DMS53 (cell line): ENCODE measurements at regions not wholly inside any gene's neighbourhood (a gene's known extent, or its start where the extent isn't known, plus 50 kb on each side); places are given as distances from the start of the nearest gene placed in this dataset.
A peak's percentile ranks its signal among the peaks of the same experiment; 100 is the strongest.
"Not testable (repeated sequence)": the region's sequence is repeated elsewhere in the genome, so short reads cannot be mapped to it uniquely, and the experiment has no call there.

Source experiments
- DNase-seq: peaks from one replicate; lab custom pipeline; 2025; lab: John Stamatoyannopoulos, UW

DNA sequence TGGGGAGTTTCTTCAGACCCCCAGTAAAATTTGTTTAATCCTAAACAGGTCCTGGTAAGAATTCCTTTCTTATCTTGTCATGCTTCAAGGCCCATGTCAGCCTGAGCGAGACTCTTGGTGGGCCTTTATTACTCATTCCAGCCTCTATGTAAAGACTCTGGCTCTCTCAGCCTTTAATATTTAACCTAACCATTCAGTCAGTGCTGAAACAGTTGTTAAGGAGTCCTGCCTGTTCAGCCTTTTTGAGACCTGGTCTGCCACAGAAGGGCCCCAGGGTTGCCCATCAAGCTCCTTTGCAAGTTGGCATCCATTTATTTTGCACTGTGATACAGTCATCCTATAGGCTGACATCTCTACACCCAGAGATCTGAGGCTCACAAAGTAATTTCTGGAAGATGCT, 107.7 kb upstream of the VANGL1 start:
- no peak for DNase-seq

DNA sequence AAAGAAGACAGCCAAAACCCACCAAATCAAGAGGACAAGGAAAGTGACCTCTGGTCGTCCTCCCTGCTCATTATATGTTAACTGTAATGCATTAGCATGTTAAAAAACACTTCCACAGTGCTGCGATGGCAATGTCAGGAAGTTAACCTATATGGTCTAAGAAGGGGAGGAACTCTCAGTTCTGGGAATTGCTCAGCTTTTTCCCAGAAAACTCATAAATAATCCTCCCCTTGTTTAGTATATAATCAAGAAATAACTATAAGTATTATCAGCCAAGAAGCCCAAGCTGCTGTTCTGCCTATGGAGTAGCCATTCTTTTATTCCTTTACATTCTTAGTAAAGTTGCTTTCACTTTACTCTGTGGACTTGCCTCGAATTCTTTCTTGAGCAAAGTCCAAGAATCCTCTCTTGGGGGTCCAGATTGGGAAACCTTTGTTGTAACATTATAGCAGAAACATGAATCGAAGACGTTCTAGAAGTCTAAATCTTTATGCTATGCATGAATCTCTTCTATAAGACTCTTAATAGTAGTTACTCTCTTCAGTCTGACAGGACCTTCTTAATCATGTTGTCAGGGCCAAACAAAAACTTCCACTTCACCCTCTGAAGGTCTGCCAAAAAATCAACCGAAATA, 110.0 kb upstream of the VANGL1 start:
- DNase-seq = no peak

DNA sequence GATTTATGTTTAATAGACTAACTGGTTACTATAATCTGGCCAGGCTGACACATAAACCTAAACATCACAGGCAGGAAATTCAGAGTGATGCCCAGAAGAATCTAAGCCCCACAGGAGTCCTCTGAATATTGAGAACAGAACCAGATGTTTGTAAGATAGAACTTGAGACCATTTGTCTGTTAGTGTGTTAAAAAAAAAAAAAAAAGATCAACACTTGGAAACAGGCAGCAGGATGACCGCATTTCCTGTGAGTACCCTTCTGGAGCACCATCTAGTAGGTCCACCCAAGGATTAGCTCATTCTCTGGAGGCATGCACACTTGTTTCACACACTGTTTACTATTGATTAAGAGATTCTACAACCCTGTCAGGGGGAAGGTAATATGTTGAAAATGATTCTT, 111.4 kb upstream of the VANGL1 start:
- DNase-seq = peak; percentile 6

DNA sequence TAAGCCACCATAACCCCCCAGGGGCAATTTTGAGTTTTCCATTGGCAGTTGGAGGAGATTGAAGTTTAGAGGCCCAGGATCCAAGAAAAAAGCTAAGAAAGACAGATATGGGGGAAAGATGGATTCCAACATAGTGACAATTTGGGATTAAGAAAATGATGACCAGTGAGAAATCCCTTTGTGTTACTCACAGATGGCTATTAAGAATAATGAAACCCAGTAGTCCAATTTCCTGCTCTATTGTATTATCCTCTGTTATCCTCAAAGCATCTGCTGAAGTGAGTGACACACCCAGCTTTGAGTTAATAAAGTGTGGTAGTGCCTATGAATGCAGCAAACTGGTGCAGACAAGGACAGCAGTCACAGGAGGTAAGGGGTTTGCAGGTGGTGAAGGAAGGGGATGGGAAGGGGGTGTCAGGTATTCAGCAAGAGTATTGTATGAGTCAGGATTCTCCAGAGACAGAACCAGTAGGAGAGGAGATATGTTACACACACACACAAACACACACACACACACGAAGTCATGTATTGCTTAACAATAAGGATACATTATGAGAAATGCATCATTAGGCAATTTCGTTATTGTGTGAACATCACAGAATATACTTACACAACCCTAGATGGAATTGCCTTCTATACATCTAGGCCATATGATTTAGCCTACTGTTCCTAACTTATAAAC, 112.4 kb upstream of the VANGL1 start:
- DNase-seq = no peak

DNA sequence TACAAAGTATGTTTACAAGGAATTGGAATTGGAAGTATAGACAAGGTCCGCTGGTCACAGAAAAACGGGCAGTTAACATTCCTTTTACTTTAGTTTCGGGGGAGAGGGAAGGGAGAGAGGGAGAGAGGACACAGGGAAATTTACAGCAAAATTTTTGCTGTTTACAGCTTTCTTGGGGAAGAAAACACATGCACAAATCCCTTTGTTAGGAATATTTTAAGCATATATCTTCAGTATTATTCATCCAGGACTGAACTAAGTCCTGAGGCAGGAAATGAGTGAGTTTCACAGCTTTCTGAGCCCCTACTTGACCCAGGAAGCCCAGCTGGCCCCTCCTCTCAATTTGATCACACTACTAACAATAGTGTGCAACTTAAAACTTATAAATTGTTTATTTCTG, 113.4 kb upstream of the VANGL1 start:
- DNase-seq = not testable (repeated sequence)

DNA sequence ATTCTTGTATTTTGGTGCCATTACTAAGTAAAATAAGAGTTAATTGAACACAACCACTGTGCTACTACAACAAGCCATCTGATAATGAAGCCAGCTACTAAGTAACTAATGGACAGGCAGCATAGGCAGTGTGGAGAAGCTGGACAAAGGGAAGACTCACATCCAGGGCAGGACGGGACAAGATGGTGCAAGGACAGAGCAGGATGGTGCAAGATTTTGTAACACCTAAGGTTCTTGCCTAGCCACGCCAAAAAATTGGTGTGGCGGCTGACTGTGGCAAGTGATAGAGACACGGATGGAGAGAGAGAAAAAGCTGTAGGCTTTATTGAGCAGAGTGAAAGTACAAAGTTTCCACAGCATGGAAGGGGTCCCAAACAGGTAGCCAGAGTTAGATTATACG, 114.0 kb upstream of the VANGL1 start:
- DNase-seq = no peak

DNA sequence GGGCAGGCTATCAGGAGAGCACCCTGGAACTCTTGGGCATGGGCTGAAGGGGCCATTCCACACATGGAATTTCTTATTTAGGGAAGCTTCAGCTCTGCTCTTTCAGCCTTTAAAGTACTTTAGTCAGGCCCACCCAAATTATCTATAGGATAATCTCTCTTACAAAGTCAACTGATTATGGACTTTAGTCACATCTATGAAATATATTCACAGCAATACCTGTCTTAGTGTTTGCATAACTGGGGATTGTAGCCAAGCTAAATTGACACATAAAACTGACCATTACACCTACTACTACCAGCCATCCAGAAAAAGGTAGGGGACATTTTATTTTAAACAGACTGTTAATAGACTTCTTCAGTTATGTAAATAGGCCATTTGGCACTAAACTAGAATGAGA, 114.9 kb upstream of the VANGL1 start:
- DNase-seq = no peak

DNA sequence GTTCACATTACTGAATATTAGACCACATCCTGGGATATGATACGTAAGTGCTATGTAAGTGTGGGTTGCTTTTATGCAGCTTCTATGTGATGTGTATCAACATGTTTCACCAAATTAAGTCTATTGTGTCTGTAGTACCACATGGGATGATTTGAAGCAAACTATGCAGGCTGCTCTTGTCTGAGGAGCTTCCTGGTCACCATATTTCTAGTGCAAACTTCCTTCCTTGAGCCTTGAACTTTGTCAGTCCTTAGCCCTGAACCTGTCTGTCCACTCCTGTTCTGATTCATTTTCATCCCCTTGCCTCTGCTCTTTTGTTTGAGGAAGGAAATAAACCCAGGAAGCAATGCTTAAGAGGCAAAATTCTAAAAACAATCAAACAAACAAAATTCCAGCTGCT, 117.5 kb upstream of the VANGL1 start:
- DNase-seq = peak; percentile 14

DNA sequence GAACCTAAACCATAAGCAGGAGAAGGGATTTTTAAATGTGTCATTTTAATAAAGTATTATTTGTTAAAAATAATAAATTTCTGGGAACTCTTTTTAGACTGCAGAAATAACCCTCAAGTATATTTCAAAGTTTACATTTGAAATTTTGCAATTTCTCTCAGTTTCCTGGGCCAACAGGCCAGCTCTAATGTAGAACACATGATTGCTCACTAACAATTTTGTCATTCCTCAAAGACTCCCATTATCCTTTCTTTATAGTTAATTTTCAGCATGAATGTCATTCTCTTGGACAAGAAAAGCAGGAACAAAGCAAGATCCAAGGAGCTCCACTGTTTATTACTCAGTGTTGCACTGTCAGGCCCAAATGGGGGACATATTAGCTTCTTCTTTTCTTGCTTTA, 119.4 kb upstream of the VANGL1 start:
- no peak for DNase-seq

DNA sequence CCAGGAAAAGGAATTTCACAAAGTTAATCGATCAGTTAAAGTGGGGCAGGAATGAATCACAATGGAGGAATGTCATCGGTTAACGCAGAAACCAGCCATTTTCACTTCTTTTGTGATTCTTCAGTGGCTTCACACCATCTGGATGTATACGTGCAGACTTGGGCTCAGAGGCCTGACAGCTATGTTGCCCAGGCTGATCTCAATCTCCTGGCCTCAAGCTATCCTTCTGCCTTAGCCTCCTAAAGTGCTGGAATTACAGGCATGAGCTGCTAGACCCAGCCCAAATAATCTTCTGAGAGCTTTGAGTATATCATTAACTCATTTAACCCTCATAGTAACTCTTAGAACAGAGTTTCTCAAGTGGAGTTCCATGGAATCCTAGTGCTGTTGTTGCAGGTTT, 126.5 kb upstream of the VANGL1 start:
- DNase-seq = no peak

DNA sequence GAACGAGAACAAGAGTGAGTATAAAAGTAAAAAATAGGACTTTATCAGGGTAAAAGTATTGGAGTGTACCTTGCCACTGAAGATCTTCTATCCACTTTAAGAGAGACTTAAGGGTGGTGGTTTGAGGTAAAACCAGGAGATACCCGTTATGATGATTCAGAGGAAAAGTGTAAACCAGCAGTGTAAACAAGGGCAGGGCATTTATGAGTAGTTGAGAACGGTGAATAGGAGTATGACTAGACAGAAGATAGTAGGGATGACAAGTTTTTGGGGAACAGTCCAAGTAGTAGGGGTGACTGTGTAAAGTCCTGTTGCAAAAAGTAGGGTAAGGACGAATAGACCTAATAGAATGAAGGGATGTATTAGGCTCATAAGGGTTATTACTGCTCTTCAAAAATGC, 131.5 kb upstream of the VANGL1 start:
- DNase-seq = not testable (repeated sequence)

DNA sequence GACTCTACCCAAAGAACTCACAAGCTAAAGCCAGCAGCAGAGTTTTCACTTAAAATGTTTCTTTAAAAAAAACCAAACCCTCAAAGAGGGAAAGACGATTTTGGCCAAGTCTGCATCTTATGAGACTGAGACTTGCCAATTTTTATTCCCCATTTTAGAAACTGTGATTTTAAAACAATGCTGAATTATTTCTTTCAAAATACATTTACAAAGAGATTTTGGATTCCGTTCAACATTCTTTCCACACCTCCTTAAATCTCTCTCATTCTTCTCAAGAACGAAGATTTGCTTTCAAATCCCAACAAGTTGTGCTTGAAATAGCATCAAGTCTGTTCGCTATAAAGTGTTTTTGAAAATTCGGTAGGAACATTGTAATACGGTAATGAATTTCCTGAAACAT, 133.9 kb upstream of the VANGL1 start:
- DNase-seq = no peak

DNA sequence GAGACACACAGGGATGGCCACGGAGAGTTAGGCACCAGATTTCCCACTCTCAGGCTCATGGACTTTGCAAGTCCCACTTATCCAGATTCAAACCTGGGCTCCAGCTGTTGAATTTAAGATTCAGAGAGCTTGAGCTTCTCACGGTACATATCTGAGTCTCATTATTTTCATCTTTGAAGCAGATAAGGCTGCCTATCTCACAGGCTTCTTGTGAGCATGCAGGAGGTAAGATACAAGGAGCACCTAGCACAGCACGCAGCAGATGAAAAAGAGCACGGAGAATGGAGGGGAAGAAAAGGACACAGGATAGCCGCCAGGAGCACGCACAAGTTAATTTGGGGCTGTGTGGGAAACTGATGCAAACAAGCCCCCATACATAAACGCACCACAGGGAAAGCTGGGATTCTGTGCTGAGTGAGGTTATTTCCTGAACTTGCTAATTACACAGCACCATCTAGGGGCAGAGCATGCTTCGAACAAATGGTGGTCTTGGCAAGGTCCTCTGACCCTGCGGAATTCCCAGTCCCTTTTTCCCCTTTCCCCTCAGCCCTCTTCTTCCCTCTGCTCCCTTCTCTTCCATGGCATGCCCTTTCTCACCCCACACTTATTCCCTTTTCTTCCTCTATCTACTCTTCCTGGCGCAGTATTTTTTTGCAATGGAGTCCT, 134.7 kb upstream of the VANGL1 start:
- DNase-seq = peak; percentile 9

DNA sequence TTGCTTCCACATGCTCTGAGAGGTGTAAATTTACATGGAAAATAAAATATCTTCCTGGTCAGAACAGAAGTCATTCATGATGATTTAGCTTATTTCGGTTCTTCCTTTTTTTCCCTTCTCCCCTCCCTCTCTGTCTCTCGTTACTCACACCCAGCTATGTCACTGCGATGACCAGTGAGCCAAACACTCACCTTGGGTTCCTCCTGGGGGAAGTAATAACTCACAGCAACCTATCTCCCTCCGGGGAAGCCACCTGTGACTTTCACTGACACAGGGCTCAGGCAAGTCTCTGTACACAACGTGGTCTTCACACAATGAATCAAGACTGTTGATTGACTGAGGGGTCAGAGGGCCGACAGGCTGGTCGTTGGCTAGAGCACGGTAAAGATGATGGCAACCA, 135.3 kb upstream of the VANGL1 start:
- DNase-seq = no peak

DNA sequence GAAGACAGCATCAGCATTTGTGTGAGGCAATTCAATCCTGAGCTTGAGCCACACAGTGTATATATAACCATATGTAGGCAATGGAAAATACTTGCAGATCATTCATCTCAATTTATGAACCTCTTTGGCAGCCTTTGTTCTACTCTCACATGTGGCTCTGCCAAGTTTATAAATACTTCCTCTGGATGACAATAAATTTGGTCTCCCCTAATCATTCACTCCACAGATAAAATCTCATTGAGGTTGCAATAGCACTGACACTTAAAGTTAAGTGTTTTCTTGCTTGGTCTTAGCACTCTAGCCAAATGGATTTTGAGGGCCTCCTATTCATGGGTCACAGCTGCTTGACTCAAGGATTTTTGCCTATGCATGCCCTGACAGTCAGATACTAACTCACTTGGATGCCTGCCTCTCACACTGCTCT, 136.6 kb upstream of the VANGL1 start:
- no peak for DNase-seq

DNA sequence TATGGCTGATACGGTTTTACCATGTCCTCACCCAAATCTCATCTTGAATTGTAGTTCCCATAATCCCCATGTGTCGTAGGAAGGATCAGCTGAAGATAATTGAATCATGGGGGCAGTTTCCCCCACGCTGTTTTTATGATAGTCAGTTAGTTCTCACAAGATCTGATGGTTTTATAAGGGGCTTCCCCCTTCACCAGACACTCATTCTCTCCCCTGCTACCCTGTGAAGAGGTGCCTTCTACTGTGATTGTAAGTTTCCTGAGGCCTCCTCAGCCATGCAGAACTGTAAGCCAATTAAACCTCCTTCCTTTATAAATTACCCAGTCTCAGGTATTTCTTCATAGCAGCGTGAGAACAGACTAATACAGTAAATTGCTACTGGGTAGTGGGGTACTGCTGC, 139.6 kb upstream of the VANGL1 start:
- DNase-seq = not testable (repeated sequence)

DNA sequence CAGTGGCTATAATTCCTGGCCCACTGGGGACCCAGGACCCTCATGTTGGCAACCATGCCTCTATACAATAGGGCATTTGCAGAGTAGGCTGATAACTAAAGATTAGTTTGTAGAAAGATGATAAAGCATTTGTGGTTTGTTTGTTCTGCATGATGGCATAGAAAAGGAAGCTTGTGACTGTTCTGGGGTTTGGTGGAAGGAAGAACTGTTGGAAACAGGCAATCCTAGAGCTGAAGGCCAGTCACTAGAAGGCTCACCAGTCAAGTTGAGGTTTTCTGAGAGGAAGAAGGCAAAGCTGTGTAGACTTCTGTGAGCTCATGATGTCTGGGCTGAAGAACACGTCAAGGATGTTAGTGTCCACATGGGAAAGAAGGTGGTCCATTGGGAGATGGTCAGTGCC, 140.3 kb upstream of the VANGL1 start:
- DNase-seq = no peak

DNA sequence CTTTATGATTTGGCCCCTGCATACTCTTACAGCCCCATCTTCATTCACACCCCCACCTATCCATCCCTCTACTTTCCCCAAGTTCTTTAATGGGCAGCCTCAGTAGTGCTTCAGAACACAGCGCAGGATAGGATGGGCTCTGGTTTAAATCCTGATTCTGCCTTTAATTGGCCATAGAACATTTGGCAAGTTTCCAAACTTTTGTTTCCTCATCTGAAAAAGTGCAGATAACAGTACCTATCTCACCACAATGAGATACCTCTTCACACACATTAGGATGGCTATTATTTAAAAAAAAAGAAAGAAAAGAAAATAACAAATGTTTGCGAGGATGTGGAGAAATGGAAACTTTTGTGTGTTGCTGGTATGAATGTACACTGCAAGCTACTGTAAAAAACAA, 142.5 kb upstream of the VANGL1 start:
- DNase-seq = no peak

DNA sequence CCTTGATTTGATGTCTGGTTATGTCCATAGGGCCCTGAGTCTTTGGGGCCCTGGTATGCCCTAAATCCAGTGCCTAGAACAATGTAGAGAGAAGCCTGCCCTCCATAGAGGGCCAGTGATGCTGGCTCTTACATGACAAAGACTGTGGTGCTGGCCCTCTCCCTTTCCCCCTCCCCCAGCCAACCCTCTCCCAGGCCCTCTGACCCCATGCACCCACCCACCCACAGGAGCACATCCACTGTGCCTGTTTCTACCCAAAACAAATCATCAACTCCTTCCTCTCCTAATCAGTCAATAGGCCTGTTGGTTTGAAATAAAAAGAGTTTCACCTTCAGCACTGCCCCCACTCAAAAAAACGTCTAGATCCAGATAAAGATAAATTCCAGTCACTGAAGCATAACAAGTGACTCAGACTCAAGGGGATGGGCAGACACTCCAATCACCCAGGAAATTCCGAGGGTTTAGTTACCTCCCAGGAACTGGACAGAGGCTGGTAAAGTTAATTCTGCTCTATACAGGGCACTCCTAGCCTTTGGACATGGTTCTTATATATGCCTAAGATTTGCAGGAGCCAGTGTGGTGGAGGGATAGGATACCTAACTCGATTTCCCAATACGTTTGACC, 144.8 kb upstream of the VANGL1 start:
- peak; percentile 24 for DNase-seq

DNA sequence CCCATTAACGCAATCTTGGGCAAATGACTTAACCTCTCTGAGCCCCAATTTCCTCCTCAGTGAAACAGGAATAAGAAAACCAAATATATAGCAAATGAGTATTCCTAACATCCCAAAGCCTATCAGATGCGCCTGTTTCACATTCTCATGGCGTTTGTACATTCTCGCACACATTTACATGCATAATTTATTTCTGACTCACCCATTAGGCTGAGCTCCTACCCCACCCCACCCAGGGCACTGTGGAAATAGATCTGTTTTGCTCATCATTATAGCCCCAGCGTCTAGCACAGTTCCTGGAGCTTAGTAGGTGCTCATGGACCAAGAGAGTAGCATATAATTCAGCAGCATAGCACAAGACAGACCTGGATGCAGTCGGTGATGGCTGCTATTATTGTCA, 146.1 kb upstream of the VANGL1 start:
- DNase-seq = no peak

DNA sequence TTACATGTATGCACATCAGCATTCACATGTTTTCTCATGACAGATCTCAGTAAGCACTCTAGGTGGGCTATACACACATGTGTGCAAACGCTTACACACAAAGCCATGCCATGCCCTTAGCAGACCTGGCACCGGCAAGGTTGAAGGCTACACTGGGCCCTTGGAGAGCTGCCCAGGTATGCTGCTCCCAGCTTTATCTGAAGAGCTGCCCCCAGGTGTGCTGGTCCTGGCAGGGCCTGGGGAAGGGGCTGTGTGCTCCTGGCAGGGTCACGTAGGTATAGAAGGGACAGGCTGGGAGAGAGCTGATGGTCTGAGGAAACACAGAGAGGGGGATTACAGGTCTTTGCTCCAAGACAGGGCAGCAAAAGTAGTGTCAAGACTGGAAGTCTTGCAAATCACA, 146.7 kb upstream of the VANGL1 start:
- no peak for DNase-seq

DNA sequence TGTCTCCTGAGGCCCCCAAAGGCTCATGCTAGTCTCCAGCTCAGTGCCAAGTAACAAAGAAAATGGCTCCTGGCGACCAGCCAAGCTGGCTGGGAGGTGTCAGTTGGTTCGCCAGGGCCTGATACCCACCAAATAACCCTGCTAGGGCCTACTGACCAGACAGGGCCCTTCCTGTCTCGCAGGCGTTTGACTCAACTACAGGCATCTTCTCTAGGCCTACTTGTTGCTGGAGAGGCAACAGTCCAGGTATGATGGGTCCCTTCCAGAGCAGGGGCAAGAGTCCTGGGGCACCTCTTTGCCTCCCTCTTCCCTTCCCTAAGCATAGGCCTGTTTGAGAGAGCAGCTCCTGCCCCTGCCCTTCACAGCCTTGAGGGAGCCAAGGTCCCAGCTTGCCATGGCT, 147.9 kb upstream of the VANGL1 start:
- DNase-seq = no peak

DNA sequence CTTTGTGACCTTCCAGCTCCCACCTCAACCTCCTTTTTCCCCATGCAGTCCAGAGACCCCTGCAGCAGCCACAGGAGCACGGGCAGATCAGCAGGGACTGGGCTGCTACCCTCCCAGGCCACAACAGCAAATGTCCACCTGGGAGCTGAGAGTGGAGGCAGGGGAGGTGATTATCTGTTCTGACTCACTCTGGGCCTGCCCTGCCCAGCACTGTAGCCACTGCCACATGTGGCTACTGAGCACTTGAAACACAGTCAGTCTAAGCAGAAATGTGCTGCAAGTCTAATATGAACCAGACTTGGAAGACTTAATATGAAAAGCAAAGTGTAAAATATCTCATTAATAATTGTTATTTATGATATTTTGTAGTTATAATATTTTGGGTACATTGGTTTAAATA, 148.9 kb upstream of the VANGL1 start:
- no peak for DNase-seq
